Fibroblast of mammary gland (primary cell): ENCODE measurements at regions not wholly inside any gene's neighbourhood (a gene's known extent, or its start where the extent isn't known, plus 50 kb on each side); places are given as distances from the start of the nearest gene placed in this dataset.

Source experiments
- DNase-seq: peaks from one replicate; pipeline ENCODE4 v3.0.0-alpha.2; 2010; ENCODE audit warnings: low read depth
- H3K4me3 ChIP-seq: 2 replicates; pipeline ENCODE4 v1.5.1; 2011; ENCODE audit warnings: low read depth, mild to moderate bottlenecking, low read length, moderate library complexity; ENCODE audit not compliant: control insufficient read depth
- CTCF ChIP-seq: conservative IDR thresholded peaks from 2 replicates; pipeline ENCODE4 v1.5.1; 2011; ENCODE audit warnings: low read depth, low read length, inconsistent platforms; ENCODE audit not compliant: control insufficient read depth, insufficient read depth

DNA sequence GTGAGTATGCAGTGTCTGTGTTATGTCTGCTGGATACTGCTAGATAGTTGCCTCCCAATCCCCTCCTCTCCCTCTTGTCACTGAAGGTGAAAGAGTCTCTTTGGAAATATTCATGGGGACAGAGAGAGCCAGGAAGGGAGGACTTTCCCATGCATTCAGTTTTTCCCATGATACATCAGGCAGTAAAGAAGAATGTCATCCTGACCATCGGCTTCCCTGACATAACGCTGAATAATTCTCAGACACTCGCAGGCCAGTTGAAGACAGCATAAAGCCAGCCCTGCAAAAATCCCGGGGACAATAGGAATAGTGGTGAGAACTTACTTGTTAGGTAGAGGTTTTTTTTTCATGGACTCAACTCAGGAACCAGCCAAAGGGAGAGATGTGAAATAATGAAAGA lies 58.1 kb downstream of the KLF4 start:
- no peak for TF ChIP-seq CTCF
- H3K4me3 ChIP-seq: no peak overlapping the region
- DNase-seq: no peak

- DNase-seq: no peak
- no peak for TF ChIP-seq CTCF
- H3K4me3 ChIP-seq: no peak overlapping the region
These were observed 59.5 kb downstream of the KLF4 start for GRCh38 chr9:107430071-107430470.

- no peak for DNase-seq
- no peak overlapping the region for H3K4me3 ChIP-seq
- no peak for TF ChIP-seq CTCF
These were observed 63.4 kb downstream of the KLF4 start for GRCh38 chr9:107426126-107426525.

- DNase-seq: peak; percentile 54
- H3K4me3 ChIP-seq: peak overlapping the region; percentile 10
- TF ChIP-seq CTCF: peak; percentile 88
These were observed 64.2 kb downstream of the KLF4 start for GRCh38 chr9:107425101-107426025.

DNA sequence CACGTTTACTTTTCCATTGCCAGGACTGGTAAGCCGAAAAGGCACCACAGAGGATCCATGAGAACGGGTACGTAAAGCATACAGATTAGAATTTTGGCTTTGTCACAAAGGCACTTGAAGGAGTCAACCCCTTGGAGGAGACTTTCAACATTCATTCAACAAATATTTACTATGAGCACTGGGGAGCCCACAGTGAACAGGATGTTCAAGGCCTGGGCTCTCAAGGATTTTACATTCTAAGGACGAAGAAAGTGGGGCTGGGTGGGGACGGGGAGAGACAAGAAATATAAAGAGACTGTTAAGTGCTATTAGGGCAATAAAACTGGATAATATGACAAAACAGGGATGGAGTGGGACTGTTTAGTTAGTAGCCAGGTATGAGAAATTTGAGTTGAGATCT lies 66.0 kb downstream of the KLF4 start:
- no peak for DNase-seq
- no peak overlapping the region for H3K4me3 ChIP-seq
- TF ChIP-seq CTCF: no peak

DNA sequence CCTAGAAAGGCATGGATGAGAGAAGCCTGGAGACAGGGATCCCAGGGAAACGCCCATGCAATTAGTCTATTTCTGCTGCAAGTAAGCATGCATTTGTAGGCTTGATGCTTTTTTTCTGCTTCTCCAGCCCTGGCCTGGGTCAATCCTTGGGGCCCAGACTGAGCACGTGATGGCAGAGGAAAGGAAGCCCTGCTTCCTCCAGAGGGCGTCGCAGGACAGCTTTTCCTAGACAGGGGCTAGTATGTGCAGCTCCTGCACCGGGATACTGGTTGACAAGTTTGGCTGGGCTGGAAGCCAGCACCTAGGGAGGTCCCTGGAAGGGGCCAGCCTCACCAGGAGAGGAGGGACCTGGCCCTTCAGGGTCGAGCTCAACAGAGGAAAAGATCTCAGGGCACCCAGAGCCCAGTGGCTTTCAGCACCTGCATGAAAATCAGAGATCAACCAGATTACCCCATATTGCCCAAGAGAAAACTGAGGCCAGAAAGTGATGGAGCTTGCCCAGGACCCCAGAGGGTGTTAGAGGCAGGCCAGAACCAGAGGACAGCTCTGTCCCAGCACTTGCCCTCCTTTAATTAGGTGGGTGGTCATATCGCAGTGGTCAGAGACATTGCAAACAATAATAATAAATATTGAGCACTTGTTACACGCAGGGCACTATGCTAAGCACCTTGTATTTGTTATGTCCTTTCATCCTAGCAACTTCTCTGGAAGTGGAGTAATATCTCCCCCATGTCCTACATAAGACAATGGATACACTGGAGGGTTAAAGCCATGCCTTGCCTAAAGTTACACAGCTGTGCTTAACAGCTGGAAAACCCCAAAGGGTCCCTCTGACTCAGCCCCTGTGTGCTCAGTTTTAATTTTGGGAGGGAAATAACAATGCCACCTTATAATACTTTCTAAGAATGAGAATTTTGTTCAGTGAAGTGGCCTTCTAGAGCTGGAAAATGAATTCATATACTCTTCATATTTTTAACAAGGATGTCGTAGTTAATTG lies 67.1 kb downstream of the KLF4 start:
- peak; percentile 78 for DNase-seq
- no peak overlapping the region for H3K4me3 ChIP-seq
- peak; percentile 73 for TF ChIP-seq CTCF
